Upper lobe of left lung (tissue), 6 donors: ENCODE measurements at regions not wholly inside any gene's neighbourhood (a gene's known extent, or its start where the extent isn't known, plus 50 kb on each side); places are given as distances from the start of the nearest gene placed in this dataset.

Experiments
- ATAC-seq, 2 donors: fragments of 200-7000 bp; cut with Tn5 transposase; one replicate each; pipeline ENCODE4 v1.9.1; 2022; ENCODE audit warnings: mild to moderate bottlenecking in 2 of 2, moderate library complexity in 2 of 2; ENCODE audit not compliant: low FRiP score in 2 of 2
- DNase-seq, 2 donors: peaks; one replicate each; pipeline ENCODE4 v3.0.0-alpha.2; 2019 to 2020
- H3K27ac ChIP-seq, 4 donors: fragments of 200-600 bp; sonication (generic); one replicate each; pipeline ENCODE4 v1.5.1; 2016 to 2019
- H3K27me3 ChIP-seq, 4 donors: fragments of 200-600 bp; sonication (generic); one replicate each; pipeline ENCODE4 v1.5.1; 2017 to 2019
- H3K36me3 ChIP-seq, 4 donors: fragments of 200-600 bp; sonication (generic); one replicate each; pipeline ENCODE4 v1.5.1; 2016 to 2019
- H3K4me1 ChIP-seq, 4 donors: fragments of 200-600 bp; sonication (generic); one replicate each; pipeline ENCODE4 v1.5.1; 2018 to 2019
- H3K4me3 ChIP-seq, 4 donors: fragments of 200-600 bp; sonication (generic); one replicate each; pipeline ENCODE4 v1.5.1; 2017 to 2019; ENCODE audit warnings: mild to moderate bottlenecking in 2 of 4, moderate library complexity in 1 of 4
- H3K9me3 ChIP-seq, 4 donors: fragments of 200-600 bp; sonication (generic); one replicate each; pipeline ENCODE4 v1.5.1; 2018 to 2019
- EP300 ChIP-seq, 4 donors: sonication (generic); formaldehyde crosslinking; IDR thresholded peaks; one replicate each; pipeline ENCODE4 v1.5.1; 2017; ENCODE audit warnings: antibody characterized with exemption in 4 of 4, control low read depth in 2 of 4
- POLR2A ChIP-seq, 4 donors: fragments of 450-650 bp; IDR thresholded peaks; one replicate each; pipeline ENCODE4 v1.5.1; 2016 to 2017; ENCODE audit warnings: antibody characterized with exemption in 4 of 4, mild to moderate bottlenecking in 2 of 4
- POLR2AphosphoS5 ChIP-seq, 2 donors: sonication (generic); formaldehyde crosslinking; IDR thresholded peaks; one replicate each; pipeline ENCODE4 v1.5.1; 2017; ENCODE audit warnings: antibody characterized with exemption in 2 of 2
- WGBS, 2 donors: methylation state at CpG; one replicate each; pipeline ENCODE4 v1.1.5; 2017 to 2018; 5-methylcytosine and 5-hydroxymethylcytosine counted together
- TF ChIP-seq, protein P1 (sequence below), 6 experiments: fragments of 450-650 bp in 4 of 6; fragments of 200-600 bp in 2 of 6; sonication (generic) in 2 of 6; IDR thresholded peaks; one replicate each; pipeline ENCODE4 v1.5.1; 2016 to 2019; ENCODE audit warnings: antibody characterized with exemption in 6 of 6
- donor health status: DM: no; HTN: no; CAD: no; lungs with moderate emphysema.
- donor health status: DM: no; HTN: yes; CAD: no; lungs with severe emphysema.

GRCh38 chr15:26083457-26083856 lies 220.3 kb upstream of the ATP10A start:
- Histone ChIP-seq H3K9me3 (no peaks in the 10 kb centered on the region), H3K4me1 (peaks cover 0 to 7% (median 0%) of the 10 kb centered on the region in 4 donors), H3K36me3 (no peaks in the 10 kb centered on the region), H3K27ac (no peak overlapping the region), H3K4me3 (no peak overlapping the region), H3K27me3 (no peaks in the 10 kb centered on the region)
- ATAC-seq (no peak), DNase-seq (no peak)
- 71 to 75% methylated on average over 4 of the region's 4 CpGs for WGBS, 2 donors
- no peak for TF ChIP-seq POLR2A (IDR thresholded peaks at IDR 0.05)
- TF ChIP-seq POLR2AphosphoS5 (IDR thresholded peaks at IDR 0.05) = no peak
- TF ChIP-seq EP300 (IDR thresholded peaks at IDR 0.05) = no peak
- TF ChIP-seq, protein P1, sequence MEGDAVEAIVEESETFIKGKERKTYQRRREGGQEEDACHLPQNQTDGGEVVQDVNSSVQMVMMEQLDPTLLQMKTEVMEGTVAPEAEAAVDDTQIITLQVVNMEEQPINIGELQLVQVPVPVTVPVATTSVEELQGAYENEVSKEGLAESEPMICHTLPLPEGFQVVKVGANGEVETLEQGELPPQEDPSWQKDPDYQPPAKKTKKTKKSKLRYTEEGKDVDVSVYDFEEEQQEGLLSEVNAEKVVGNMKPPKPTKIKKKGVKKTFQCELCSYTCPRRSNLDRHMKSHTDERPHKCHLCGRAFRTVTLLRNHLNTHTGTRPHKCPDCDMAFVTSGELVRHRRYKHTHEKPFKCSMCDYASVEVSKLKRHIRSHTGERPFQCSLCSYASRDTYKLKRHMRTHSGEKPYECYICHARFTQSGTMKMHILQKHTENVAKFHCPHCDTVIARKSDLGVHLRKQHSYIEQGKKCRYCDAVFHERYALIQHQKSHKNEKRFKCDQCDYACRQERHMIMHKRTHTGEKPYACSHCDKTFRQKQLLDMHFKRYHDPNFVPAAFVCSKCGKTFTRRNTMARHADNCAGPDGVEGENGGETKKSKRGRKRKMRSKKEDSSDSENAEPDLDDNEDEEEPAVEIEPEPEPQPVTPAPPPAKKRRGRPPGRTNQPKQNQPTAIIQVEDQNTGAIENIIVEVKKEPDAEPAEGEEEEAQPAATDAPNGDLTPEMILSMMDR (IDR thresholded peaks at IDR 0.05) = no peak

DNA sequence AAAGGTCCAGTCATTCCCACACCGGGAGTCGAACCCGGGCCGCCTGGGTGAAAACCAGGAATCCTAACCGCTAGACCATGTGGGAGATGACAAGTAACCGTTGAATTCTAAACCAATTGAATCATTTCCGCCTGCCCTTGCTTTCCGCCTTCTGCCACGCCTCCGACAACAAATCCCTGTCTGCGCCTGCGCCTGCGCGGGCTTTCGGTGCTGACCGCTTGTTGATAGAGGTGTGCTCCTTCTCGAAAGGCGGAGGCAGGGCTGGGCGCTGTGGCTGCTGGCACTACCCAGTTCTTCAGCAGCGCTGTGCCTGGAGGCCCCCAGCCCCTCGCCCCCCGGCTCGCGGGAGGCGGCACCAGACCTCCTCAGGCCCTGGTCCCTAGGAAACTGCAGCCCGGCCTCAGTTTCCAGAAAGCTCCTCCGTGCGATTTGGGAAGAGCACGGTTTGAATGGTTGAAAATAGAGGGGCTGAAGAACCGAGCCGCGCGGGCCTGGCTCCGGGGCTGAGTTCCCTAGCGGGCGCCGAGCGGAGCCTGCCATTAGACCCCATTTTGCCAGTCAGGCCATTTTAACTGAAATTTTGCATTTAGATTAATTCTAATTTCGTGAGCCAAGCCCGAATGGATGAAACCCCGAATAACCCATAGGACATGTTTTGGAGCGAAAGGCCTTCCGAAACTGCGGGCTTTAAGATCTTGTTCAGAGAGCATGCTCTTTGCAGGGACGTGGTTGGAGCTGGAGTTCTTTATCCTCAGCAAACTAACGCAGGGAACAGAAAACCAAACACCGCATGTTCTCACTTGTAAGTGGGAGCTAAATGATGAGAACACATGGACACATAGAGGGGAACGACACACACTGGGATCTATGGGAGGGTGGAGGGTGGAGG lies 219.3 kb upstream of the ATP10A start:
- TF ChIP-seq POLR2A (IDR thresholded peaks at IDR 0.05) (peak in 3 of 4 donors; percentile 14 to 83 (median 81)), POLR2AphosphoS5 (IDR thresholded peaks at IDR 0.05) (peak in 1 of 2 donors; percentile 80), EP300 (IDR thresholded peaks at IDR 0.05) (no peak)
- TF ChIP-seq, protein P1 (IDR thresholded peaks at IDR 0.05) = peak in 1 of 6 experiments; percentile 10

DNA sequence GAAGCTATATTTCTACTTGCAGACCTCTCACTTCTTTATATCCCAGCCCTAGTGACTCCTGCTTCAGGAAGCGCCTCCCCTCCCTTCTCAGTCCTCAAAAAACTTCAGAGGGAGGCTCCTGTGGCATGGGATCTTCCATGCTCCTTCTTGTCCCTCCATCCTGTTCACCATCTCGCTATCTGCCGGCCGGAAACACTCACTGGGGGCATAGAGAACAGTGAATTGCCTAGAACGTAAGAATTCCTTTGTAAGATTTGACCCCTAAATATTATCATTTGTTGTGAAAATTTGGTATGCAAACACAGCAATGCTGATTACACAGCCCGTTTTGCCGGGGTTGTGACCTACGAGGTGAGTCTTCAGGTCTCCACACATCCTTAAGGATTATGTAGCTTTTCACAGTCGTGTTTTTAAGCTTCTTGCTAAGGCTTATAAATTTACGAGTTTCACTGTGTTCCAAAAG lies 218.7 kb upstream of the ATP10A start:
- ATAC-seq (no peak), DNase-seq (no peak)
- H3K4me3 ChIP-seq = peak overlapping the region in 2 of 4 donors; percentile 44 to 68
- no peaks in the 10 kb centered on the region for H3K9me3 ChIP-seq
- TF ChIP-seq POLR2AphosphoS5 (IDR thresholded peaks at IDR 0.05) = no peak
- no peak for TF ChIP-seq POLR2A (IDR thresholded peaks at IDR 0.05)
- TF ChIP-seq EP300 (IDR thresholded peaks at IDR 0.05) = no peak
- TF ChIP-seq, protein P1 (IDR thresholded peaks at IDR 0.05) = no peak
- H3K27ac ChIP-seq = no peak overlapping the region
- no peaks in the 10 kb centered on the region for H3K27me3 ChIP-seq
- peaks cover 0 to 7% (median 0%) of the 10 kb centered on the region in 4 donors for H3K4me1 ChIP-seq
- no peaks in the 10 kb centered on the region for H3K36me3 ChIP-seq
- WGBS, 2 donors = 23 to 31% methylated on average over 10 of the region's 10 CpGs

More for the DNA sequence above, 219.3 kb upstream of the ATP10A start:
- H3K27me3 ChIP-seq = no peaks in the 10 kb centered on the region
- peaks cover 0 to 7% (median 0%) of the 10 kb centered on the region in 4 donors for H3K4me1 ChIP-seq
- peak overlapping the region; percentile 79 to 88 (median 81) for H3K27ac ChIP-seq
- WGBS, 2 donors = 0 to 1% methylated on average over 14 to 35 of the region's 48 CpGs
- peak overlapping the region; percentile 25 to 68 (median 55) for H3K4me3 ChIP-seq
- no peaks in the 10 kb centered on the region for H3K9me3 ChIP-seq
- no peaks in the 10 kb centered on the region for H3K36me3 ChIP-seq
- DNase-seq = peak; percentile 97 to 98
- ATAC-seq = peak; percentile 98 to 99

DNA sequence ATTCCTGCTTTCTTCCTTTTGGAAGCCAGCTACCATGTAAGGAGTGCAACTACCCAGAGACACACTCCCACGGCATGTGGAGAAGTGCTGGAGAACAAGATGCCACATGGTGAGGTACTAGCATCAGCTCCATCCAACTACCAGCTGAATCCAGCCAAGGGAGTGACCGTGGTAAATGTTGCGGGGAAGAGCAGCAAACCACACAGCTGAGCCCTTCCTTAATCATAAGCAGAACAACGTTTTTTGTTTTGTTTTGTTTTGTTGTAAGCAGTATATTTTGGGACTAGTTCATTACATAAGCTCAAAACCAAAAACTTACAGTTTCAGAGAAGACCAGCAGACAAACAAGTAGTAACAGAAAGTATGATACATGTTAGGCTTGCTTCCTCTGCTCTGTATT lies 212.6 kb upstream of the ATP10A start:
- 66 to 86% methylated on average over 4 of the region's 4 CpGs for WGBS, 2 donors
- H3K4me1 ChIP-seq = no peaks in the 10 kb centered on the region
- no peak overlapping the region for H3K27ac ChIP-seq
- H3K27me3 ChIP-seq = no peaks in the 10 kb centered on the region
- TF ChIP-seq, protein P1 (IDR thresholded peaks at IDR 0.05) = no peak
- DNase-seq (no peak), ATAC-seq (no peak)
- no peaks in the 10 kb centered on the region for H3K9me3 ChIP-seq
- no peaks in the 10 kb centered on the region for H3K36me3 ChIP-seq
- no peak overlapping the region for H3K4me3 ChIP-seq
